ENCODE measurements at regions not wholly inside any gene's neighbourhood (a gene's known extent, or its start where the extent isn't known, plus 50 kb on each side); places are given as distances from the start of the nearest gene placed in this dataset.

- peak; percentile 88 for TF ChIP-seq ATF7 (IDR thresholded peaks at IDR 0.05; ENCODE audit: low read depth)
- peak; percentile 92 for TF ChIP-seq IKZF1 (conservative IDR thresholded peaks at IDR 0.05)
- TF ChIP-seq POU2F2 (IDR thresholded peaks at IDR 0.05; ENCODE audit: borderline replicate concordance, low read depth, low read length), result peak; percentile 35; the same call in 1 of the 3 replicates
- no peak for TF ChIP-seq MYC (IDR thresholded peaks at IDR 0.05; ENCODE audit: insufficient read depth, insufficient read length, insufficient replicate concordance, low read length, severe bottlenecking)
- no peak for TF ChIP-seq CBX3 (IDR thresholded peaks at IDR 0.05; ENCODE audit: borderline replicate concordance, low read depth)
- no peak for TF ChIP-seq RAD21 (IDR thresholded peaks at IDR 0.05; ENCODE audit: insufficient read depth, low read depth, low read length)
- TF ChIP-seq RUNX3 (IDR thresholded peaks at IDR 0.05; ENCODE audit: low read length), result peak; percentile 71
- peak; percentile 89 to 94 for TF ChIP-seq IKZF2 (IDR thresholded peaks at IDR 0.05)
- TF ChIP-seq IRF5 (IDR thresholded peaks at IDR 0.05; ENCODE audit: borderline replicate concordance), result no peak
- TF ChIP-seq ZBTB11 (CRISPR knock-in tag; IDR thresholded peaks at IDR 0.05), result no peak
- TF ChIP-seq RELB (IDR thresholded peaks at IDR 0.05; ENCODE audit: low read depth), result peak; percentile 91
- TF ChIP-seq CHD4 (IDR thresholded peaks at IDR 0.05), result no peak
- TF ChIP-seq IRF4 (IDR thresholded peaks at IDR 0.05; ENCODE audit: low read depth, low read length), result peak; percentile 85
- TF ChIP-seq CREM (IDR thresholded peaks at IDR 0.05; ENCODE audit: low read depth), result peak; percentile 32; the same call in 1 of the 2 replicates
- TF ChIP-seq ZBTB40 (IDR thresholded peaks at IDR 0.05; ENCODE audit: borderline replicate concordance), result no peak
- TF ChIP-seq FOXK2 (IDR thresholded peaks at IDR 0.05), result no peak
- TF ChIP-seq PBX3 (IDR thresholded peaks at IDR 0.05; ENCODE audit: insufficient replicate concordance, low read depth, low read length), result no peak
- TF ChIP-seq ZNF274 (IDR thresholded peaks at IDR 0.05; ENCODE audit: insufficient read depth, insufficient read length), result no peak
- peak; percentile 69; the same call in 1 of the 2 replicates for TF ChIP-seq NFIC (IDR thresholded peaks at IDR 0.05; ENCODE audit: low read depth, low read length)
These were observed 457.8 kb upstream of the MEX3C start (continued) for GRCh38 chr18:51655327-51655698.

Data from GM12878 (cell line).